DLD1 (cell line): ENCODE measurements at regions not wholly inside any gene's neighbourhood (a gene's known extent, or its start where the extent isn't known, plus 50 kb on each side); places are given as distances from the start of the nearest gene placed in this dataset.

Source experiments
- in situ Hi-C: cut with HindIII; loops from 2 replicates; pipeline ENCODE4 v1.10.0; 2017; ENCODE audit warnings: low sequenced_read_pairs

GRCh38 chr14:59091404-59091803 lies 97.1 kb upstream of the DAAM1 start:
- in situ Hi-C loops = no loop called here

GRCh38 chr14:59091976-59092375 lies 96.5 kb upstream of the DAAM1 start:
- in situ Hi-C loops = no loop called here

GRCh38 chr14:59093902-59094301 lies 94.6 kb upstream of the DAAM1 start:
- in situ Hi-C loops = no loop called here

GRCh38 chr14:59096303-59096702 lies 92.2 kb upstream of the DAAM1 start:
- in situ Hi-C loops = no loop called here

GRCh38 chr14:59097681-59098080 lies 90.8 kb upstream of the DAAM1 start:
- in situ Hi-C loops = no loop called here

- in situ Hi-C loops = no loop called here
Measured at GRCh38 chr14:59098377-59098776, 90.1 kb upstream of the DAAM1 start.

GRCh38 chr14:59100205-59100604 lies 88.3 kb upstream of the DAAM1 start:
- in situ Hi-C loops = no loop called here

- in situ Hi-C loops = no loop called here
Measured at GRCh38 chr14:59101476-59101875, 87.0 kb upstream of the DAAM1 start.

- in situ Hi-C loops = no loop called here
Measured at GRCh38 chr14:59103396-59103795, 85.1 kb upstream of the DAAM1 start.

GRCh38 chr14:59107819-59108218 lies 80.6 kb upstream of the DAAM1 start:
- in situ Hi-C loops = no loop called here

- in situ Hi-C loops = no loop called here
Measured at GRCh38 chr14:59116984-59117415, 71.5 kb upstream of the DAAM1 start.

GRCh38 chr14:59117754-59118528 lies 70.5 kb upstream of the DAAM1 start:
- in situ Hi-C loops = no loop called here

- in situ Hi-C loops = no loop called here
Measured at GRCh38 chr14:59120921-59121320, 67.5 kb upstream of the DAAM1 start.

- in situ Hi-C loops = no loop called here
Measured at GRCh38 chr14:59123531-59123930, 64.9 kb upstream of the DAAM1 start.

- in situ Hi-C loops = no loop called here
Measured at GRCh38 chr14:59123975-59124374, 64.5 kb upstream of the DAAM1 start.

GRCh38 chr14:59125156-59125555 lies 63.3 kb upstream of the DAAM1 start:
- in situ Hi-C loops = no loop called here

GRCh38 chr14:59126714-59127436 lies 61.6 kb upstream of the DAAM1 start:
- in situ Hi-C loops = no loop called here

- in situ Hi-C loops = no loop called here
Measured at GRCh38 chr14:59127437-59127732, 61.1 kb upstream of the DAAM1 start.

- in situ Hi-C loops = no loop called here
Measured at GRCh38 chr14:59130462-59130861, 58.0 kb upstream of the DAAM1 start.

GRCh38 chr14:59131938-59132795 lies 56.3 kb upstream of the DAAM1 start:
- in situ Hi-C loops = no loop called here

GRCh38 chr14:59132796-59133494 lies 55.5 kb upstream of the DAAM1 start:
- in situ Hi-C loops = no loop called here
